AG04449 (cell line): ENCODE measurements at regions not wholly inside any gene's neighbourhood (a gene's known extent, or its start where the extent isn't known, plus 50 kb on each side); places are given as distances from the start of the nearest gene placed in this dataset.
"Not testable (repeated sequence)": the region's sequence is repeated elsewhere in the genome, so short reads cannot be mapped to it uniquely, and the experiment has no call there.

ENCODE experiments used
- CTCF ChIA-PET: fragments of 350-600 bp; formaldehyde crosslinking; extraction: SDS; loops from one replicate; lab custom pipeline; 2021; ENCODE audit warnings: antibody characterized with exemption; lab: Yijun Ruan, JAX
- POLR2A ChIA-PET: fragments of 400-600, 350-600 bp; formaldehyde crosslinking; extraction: SDS; loops from one replicate; lab custom pipeline; 2020; ENCODE audit warnings: antibody characterized with exemption, inconsistent platforms; lab: Yijun Ruan, JAX
- DNase-seq: peaks from one replicate; pipeline ENCODE4 v3.0.0-alpha.2; 2010; ENCODE audit warnings: low read depth, low spot score
- H3K4me3 ChIP-seq: 2 replicates; pipeline ENCODE4 v1.5.1; 2011; ENCODE audit warnings: low read depth, mild to moderate bottlenecking, control low read depth, low read length
- TF ChIP-seq, protein P1 (sequence below): IDR thresholded peaks from one replicate; pipeline ENCODE4 v1.5.1; 2011; ENCODE audit warnings: mild to moderate bottlenecking, moderate library complexity, low read length, control low read depth, inconsistent platforms; ENCODE audit not compliant: insufficient read depth; ENCODE audit errors: missing control alignments

- POLR2A ChIA-PET: no interaction called here
- H3K4me3 ChIP-seq: no peak overlapping the region
- CTCF ChIA-PET: no interaction called here
- DNase-seq: no peak
- TF ChIP-seq, protein P1, sequence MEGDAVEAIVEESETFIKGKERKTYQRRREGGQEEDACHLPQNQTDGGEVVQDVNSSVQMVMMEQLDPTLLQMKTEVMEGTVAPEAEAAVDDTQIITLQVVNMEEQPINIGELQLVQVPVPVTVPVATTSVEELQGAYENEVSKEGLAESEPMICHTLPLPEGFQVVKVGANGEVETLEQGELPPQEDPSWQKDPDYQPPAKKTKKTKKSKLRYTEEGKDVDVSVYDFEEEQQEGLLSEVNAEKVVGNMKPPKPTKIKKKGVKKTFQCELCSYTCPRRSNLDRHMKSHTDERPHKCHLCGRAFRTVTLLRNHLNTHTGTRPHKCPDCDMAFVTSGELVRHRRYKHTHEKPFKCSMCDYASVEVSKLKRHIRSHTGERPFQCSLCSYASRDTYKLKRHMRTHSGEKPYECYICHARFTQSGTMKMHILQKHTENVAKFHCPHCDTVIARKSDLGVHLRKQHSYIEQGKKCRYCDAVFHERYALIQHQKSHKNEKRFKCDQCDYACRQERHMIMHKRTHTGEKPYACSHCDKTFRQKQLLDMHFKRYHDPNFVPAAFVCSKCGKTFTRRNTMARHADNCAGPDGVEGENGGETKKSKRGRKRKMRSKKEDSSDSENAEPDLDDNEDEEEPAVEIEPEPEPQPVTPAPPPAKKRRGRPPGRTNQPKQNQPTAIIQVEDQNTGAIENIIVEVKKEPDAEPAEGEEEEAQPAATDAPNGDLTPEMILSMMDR: no peak
These were observed 121.1 kb downstream of the GPR85 start for GRCh38 chr7:112965506-112965905.

DNA sequence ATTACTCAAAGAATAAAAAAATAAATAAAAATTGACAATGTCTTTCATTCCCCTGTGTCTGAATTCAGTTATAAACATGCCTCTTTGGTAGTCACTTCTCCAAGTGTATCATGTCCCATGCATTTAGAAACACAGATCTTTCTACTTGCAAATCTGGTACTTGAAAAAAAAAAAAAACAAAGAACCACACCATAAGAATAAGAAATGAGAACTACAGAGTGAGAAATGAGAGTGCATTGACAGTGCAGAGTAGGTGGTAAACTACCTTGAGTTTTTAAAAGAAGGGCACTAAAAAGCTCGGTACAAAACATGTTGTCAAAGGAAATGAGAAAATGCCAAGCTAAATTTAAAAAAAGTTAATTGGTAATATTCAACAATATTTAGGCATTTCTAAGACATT lies 123.0 kb downstream of the GPR85 start:
- ChIA-PET CTCF (no interaction called here), POLR2A (no interaction called here)
- DNase-seq: no peak
- TF ChIP-seq, protein P1: no peak
- no peak overlapping the region for H3K4me3 ChIP-seq

- CTCF ChIA-PET: no interaction called here
- TF ChIP-seq, protein P1: no peak
- POLR2A ChIA-PET: no interaction called here
- no peak overlapping the region for H3K4me3 ChIP-seq
- no peak for DNase-seq
These were observed 123.8 kb downstream of the GPR85 start for GRCh38 chr7:112962815-112963214.

GRCh38 chr7:112959276-112959675 lies 127.4 kb downstream of the GPR85 start:
- ChIA-PET CTCF (no interaction called here), POLR2A (no interaction called here)
- TF ChIP-seq, protein P1: no peak
- no peak overlapping the region for H3K4me3 ChIP-seq
- no peak for DNase-seq

GRCh38 chr7:112958775-112959174 lies 127.9 kb downstream of the GPR85 start:
- DNase-seq: no peak
- CTCF ChIA-PET: no interaction called here
- no peak overlapping the region for H3K4me3 ChIP-seq
- POLR2A ChIA-PET: no interaction called here
- TF ChIP-seq, protein P1: no peak

- ChIA-PET CTCF (no interaction called here), POLR2A (no interaction called here)
- DNase-seq: no peak
- H3K4me3 ChIP-seq: no peak overlapping the region
- TF ChIP-seq, protein P1: no peak
These were observed 128.7 kb downstream of the GPR85 start for GRCh38 chr7:112957901-112958300.

DNA sequence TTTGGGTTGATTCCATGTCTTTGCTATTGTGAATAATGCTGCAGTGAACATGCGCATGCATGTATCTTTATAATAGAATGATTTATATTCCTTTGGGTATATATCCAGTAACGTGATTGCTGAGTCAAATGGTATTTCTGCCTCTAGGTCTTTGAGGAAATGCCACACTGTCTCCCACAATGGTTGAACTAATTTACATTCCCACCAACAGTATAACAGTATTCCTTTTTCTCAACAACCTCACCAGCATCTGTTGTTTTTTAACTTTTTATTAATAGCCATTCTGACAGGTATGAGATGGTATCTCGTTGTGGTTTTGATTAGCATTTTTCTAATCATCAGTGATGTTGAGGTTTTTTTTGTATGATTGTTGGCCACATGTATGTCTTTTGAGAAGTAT lies 133.6 kb downstream of the GPR85 start:
- DNase-seq, CTCF ChIA-PET, POLR2A ChIA-PET, H3K4me3 ChIP-seq: not testable (repeated sequence)
